Progenitor cell of endocrine pancreas (in vitro differentiated cells): ENCODE measurements at regions not wholly inside any gene's neighbourhood (a gene's known extent, or its start where the extent isn't known, plus 50 kb on each side); places are given as distances from the start of the nearest gene placed in this dataset.

Source experiments
- DNase-seq: peaks from one replicate; pipeline ENCODE4 v3.0.0; 2021; ENCODE audit warnings: low spot score; ENCODE audit not compliant: unreplicated experiment
- H3K27ac Mint-ChIP-seq: 2 replicates; pipeline ENCODE4 v1.8.0; 2021; ENCODE audit warnings: mild to moderate bottlenecking, moderate library complexity, mixed read lengths
- H3K27me3 Mint-ChIP-seq: 2 replicates; pipeline ENCODE4 v1.8.0; 2021; ENCODE audit warnings: mixed read lengths
- H3K36me3 Mint-ChIP-seq: 2 replicates; pipeline ENCODE4 v1.8.0; 2022; ENCODE audit warnings: mixed read lengths; ENCODE audit not compliant: insufficient read depth
- H3K4me1 Mint-ChIP-seq: 2 replicates; pipeline ENCODE4 v1.8.0; 2021; ENCODE audit warnings: low read depth, mixed read lengths
- H3K4me3 Mint-ChIP-seq: 2 replicates; pipeline ENCODE4 v1.8.0; 2021; ENCODE audit warnings: low read depth, mild to moderate bottlenecking, moderate library complexity, mixed read lengths
- H3K9me3 Mint-ChIP-seq: 2 replicates; pipeline ENCODE4 v1.8.0; 2021; ENCODE audit warnings: low read depth, mixed read lengths
- CTCF ChIP-seq: fragments of 200-600 bp; sonication (generic); IDR thresholded peaks from one replicate; pipeline ENCODE4 v1.5.0; 2021; ENCODE audit warnings: antibody characterized with exemption, mild to moderate bottlenecking; ENCODE audit not compliant: unreplicated experiment

- H3K9me3 Mint-ChIP-seq: peaks cover 4% of the 10 kb centered on the region
- no peaks in the 10 kb centered on the region for H3K36me3 Mint-ChIP-seq
- no peak overlapping the region for H3K4me3 Mint-ChIP-seq
- DNase-seq: no peak
- H3K27ac Mint-ChIP-seq: no peak overlapping the region
- no peaks in the 10 kb centered on the region for H3K4me1 Mint-ChIP-seq
- no peaks in the 10 kb centered on the region for H3K27me3 Mint-ChIP-seq
- no peak for TF ChIP-seq CTCF
These were observed 353.0 kb upstream of the KLF12 start for GRCh38 chr13:74487091-74487722.

- Mint-ChIP-seq H3K27ac (no peak overlapping the region), H3K9me3 (peaks cover 4% of the 10 kb centered on the region), H3K4me3 (no peak overlapping the region), H3K36me3 (no peaks in the 10 kb centered on the region), H3K4me1 (no peaks in the 10 kb centered on the region), H3K27me3 (no peaks in the 10 kb centered on the region)
- no peak for DNase-seq
- no peak for TF ChIP-seq CTCF
These were observed 351.6 kb upstream of the KLF12 start for GRCh38 chr13:74485757-74486156.

- H3K4me1 Mint-ChIP-seq: no peaks in the 10 kb centered on the region
- no peak for TF ChIP-seq CTCF
- no peak overlapping the region for H3K27ac Mint-ChIP-seq
- H3K9me3 Mint-ChIP-seq: peaks cover 8% of the 10 kb centered on the region
- DNase-seq: no peak
- H3K4me3 Mint-ChIP-seq: no peak overlapping the region
- no peaks in the 10 kb centered on the region for H3K36me3 Mint-ChIP-seq
- H3K27me3 Mint-ChIP-seq: no peaks in the 10 kb centered on the region
These were observed 344.9 kb upstream of the KLF12 start for GRCh38 chr13:74479124-74479523.

- Mint-ChIP-seq H3K4me3 (no peak overlapping the region), H3K27ac (no peak overlapping the region), H3K4me1 (no peaks in the 10 kb centered on the region), H3K27me3 (no peaks in the 10 kb centered on the region), H3K9me3 (peaks cover 8% of the 10 kb centered on the region), H3K36me3 (no peaks in the 10 kb centered on the region)
- TF ChIP-seq CTCF: no peak
- no peak for DNase-seq
These were observed 342.6 kb upstream of the KLF12 start for GRCh38 chr13:74476788-74477187.

GRCh38 chr13:74476365-74476764 lies 342.2 kb upstream of the KLF12 start:
- no peak for TF ChIP-seq CTCF
- no peak for DNase-seq
- Mint-ChIP-seq H3K27me3 (no peaks in the 10 kb centered on the region), H3K36me3 (no peaks in the 10 kb centered on the region), H3K27ac (no peak overlapping the region), H3K4me1 (no peaks in the 10 kb centered on the region), H3K4me3 (no peak overlapping the region), H3K9me3 (peaks cover 8% of the 10 kb centered on the region)
